LHCN-M2 (cell line): ENCODE measurements at regions not wholly inside any gene's neighbourhood (a gene's known extent, or its start where the extent isn't known, plus 50 kb on each side); places are given as distances from the start of the nearest gene placed in this dataset.

Source experiments
- DNase-seq: peaks from one replicate; pipeline ENCODE4 v3.0.0-alpha.2; 2012; ENCODE audit warnings: low read depth

DNA sequence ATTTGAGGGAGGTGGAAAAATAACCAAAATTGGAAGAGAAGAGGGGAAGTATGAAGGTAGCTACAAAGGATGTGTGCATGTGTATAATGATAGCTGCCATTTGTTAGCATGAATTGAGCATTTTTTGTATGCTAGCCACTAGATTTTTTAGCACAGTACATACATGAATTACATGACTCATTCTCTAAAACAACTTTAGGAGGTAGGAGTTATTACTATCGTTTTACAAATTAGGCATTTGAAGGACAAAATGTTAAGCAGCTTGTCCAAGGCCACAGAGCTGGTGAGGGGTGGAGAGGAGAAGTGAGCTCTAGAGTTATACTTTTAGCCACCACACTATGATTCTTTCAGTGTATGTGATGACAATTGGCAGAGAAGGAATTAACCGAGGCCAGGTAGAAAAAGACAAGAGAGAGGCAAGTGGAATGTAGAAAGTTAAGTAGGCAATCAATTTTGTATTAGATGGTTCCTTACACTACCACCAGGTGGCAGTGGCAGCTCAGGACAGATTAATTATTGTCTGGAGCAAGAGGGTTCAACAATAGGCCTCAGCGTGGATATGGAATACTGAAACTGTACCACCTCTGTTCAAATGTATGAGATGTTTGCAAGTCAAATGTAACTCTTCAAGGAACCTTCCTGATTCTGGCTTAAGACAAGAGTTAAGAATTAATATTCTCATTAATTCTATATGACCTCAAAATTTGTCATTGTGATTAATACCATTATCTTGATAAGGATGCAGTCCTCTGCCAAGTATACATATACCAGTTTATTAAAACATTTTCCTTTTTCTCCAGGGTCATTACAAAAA, 128.0 kb downstream of the MBL2 start:
- peak; percentile 55 for DNase-seq

DNA sequence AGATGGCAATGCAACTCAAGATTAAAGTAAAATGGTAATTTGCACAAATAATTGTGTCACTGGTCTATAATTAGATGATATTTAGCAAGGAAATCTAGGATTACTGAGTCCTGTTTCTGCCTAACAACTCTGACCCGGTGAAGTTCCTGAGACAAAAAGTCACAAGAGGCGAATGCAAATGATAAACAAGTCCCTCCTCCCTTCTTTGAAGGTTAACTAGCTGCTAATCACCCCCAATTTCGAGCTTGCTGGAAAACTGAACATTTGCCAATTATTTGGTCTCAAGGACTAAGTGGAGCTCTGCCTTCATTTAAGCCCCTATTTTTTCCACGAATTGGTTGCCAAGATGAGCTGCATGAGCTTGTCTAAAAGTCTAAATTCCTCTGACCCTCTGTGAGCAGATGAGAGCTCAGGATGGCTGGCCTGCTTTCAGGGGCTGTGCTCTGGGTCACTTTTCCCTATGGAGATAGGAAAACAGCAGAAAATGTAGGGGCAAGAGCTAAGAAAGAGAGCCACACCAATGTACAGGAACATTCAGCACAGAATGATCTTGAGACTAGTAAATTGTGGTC, 127.3 kb downstream of the MBL2 start:
- no peak for DNase-seq

DNA sequence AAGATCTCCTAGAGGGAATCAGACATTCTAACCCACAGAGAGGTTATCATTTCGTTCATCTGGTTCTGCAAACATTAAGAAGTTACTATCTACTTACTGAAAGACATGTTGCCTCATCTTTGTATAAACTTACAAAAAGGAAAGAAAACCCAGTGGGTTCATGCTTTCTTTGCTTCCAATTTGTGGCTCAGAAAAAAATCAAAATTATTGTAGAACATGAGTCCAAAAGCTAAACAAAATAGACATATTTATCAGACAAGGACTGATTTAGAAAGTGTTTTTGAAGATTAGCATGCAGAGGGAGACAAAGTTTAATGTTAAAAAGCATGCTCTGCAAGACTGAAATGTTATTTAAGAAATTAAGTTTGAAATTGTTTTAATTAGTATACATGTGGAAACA, 123.1 kb downstream of the MBL2 start:
- DNase-seq, result no peak

DNA sequence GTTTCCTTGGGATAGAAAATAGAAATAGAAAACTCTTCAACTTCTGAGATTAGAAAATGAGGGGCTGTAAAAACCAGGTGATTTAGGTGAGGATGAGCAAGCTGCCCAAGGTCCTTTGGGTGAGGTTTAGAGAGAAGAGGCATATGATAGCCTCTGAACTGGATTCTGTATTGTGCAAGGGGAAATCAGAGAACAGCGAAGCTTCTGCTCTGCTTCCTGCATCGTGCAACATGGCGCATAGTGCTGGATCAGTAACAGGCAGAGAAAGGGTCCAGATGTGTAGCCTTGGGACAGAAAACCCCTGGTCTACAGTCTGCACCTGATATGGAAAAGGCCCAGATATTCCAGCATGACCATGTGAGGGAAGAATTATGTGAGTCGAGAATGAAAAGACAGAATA, 121.7 kb downstream of the MBL2 start:
- DNase-seq, result no peak

DNA sequence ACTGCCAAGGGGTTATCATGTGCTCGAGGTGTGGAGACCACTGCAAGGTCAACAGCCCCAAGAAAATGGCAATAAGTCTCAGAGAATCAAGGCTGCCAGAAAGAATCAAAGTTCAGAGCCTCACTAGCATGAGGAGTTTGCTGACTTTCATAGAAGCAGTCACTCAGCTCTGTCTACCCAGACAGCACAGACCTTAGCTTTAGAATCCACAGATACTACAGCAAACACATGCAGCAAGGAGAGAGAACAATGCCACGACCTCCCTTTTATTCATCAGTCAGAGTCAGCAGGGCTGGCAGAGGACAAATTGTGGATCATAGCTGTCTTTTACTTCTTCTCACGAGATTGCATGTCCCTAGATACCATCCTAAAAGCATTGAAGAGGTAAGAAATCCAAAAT, 121.3 kb downstream of the MBL2 start:
- DNase-seq, result no peak

DNA sequence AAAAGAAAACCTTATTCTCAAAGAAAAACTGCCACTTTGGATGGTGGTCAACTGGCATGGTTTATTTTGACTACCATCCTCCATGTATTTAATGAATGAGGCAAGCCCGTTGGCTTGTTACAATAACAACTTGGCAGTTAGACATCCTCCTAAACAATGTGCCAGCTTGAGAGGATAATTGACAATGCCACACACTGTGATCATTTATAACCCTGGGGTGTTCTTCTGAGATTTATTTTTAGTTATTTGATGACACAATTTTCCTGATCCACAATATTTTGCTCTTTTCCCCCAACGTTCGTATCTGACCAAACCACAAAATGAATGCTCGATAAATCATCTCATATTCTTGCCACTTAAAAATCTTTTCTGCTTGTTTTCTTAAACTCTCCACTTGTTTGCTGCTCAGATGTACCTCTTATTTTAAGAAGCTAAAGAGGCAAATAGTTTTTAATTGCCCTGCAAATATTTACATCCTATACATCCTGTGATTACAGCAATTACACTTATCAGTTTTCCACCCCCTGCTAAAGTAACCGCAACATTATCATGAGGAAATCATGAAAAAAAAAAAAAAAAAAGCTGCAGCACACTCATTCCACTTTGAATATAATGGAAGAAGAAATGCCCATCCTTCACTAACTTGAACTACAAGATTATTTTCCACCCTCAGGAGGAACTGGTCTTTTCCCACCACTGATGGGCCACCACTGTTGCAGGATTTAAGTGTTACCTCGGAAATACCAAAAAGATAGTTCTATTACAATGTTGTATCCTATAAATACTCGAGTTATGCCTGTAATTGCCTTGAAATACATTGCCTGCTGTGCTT, 119.9 kb downstream of the MBL2 start:
- peak; percentile 67 for DNase-seq

DNA sequence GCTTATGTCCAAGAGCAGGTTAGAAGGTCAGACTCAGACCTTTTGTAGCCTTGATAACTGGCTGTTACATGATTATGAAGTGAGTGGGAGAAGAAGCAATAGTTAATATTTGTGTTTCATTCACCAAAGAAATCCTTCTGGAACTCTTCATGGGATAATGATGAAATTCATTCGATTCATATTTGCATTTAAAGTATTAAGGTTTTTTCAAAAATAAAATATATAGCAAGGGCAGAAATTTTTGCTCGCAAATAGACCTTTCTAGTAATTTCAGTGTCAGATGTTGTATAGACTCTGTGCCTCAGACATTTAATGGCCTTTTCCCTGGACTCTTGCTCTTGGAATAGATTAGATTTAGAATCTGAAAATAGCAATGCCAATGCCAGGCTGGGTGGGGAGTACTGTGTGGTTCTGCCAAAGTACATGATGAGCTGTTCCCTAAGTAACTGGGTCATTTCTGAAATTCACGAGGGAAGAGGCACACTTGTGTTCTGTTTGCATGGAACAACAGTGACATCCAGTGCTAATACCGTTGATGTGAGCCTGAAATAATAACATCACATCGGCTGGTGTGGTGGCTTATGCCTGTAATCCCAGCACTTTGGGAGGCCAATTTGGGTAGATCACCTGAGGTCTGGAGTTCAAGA, 119.2 kb downstream of the MBL2 start:
- DNase-seq, result peak; percentile 63

DNA sequence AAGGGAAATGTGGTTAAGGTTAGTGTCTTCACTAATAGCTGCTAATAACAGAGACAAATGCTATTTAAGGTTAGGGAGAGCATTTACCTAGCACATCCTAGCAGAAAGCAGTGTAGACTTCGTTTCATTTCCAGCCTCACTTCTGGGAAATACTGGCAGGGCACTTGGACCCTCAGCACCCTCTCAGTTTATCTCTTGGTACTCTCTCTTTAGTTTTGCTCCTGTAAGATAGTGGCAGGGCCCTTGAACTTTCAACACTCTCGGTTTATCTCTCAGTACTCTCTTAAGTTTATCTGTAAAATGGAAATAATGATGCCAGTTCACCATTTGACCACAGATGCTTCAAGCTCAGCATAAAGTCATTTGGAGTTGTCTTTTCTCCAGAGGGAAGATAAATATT, 118.4 kb downstream of the MBL2 start:
- no peak for DNase-seq

DNA sequence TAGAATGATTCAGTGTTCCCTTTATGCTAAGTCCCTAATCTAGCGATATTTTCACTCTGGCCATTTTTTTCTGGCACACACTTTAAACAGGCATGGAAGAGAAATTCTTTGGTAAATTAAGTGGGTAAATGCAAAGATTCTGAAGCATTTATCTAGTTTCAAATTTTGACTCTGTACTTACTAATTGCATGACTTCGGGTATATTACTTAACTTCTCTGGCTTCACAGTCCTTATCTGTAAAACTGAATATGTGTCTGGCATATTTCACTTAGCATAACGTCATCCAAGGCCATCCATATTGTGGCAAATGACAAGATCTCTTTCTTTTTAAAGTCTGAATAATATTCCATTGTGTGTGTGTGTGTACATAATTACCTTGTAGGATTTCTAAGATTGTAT, 114.5 kb downstream of the MBL2 start:
- no peak for DNase-seq

DNA sequence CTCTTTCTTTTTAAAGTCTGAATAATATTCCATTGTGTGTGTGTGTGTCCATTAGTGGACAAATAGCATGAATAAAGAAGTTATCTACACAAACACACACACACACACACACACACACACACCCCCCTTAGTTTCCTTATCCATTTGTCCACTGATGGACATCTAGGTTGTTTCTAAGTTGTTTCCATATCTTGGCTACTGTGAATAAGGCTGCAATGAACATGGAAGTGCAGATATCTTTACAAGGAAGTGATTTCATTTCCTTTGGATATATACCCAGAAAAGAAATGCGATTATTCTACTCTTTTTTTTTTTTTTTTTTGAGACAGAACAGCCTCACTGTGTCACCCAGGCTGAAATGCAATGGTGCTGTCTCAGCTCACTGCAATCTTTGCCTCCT, 113.5 kb downstream of the MBL2 start:
- no peak for DNase-seq

DNA sequence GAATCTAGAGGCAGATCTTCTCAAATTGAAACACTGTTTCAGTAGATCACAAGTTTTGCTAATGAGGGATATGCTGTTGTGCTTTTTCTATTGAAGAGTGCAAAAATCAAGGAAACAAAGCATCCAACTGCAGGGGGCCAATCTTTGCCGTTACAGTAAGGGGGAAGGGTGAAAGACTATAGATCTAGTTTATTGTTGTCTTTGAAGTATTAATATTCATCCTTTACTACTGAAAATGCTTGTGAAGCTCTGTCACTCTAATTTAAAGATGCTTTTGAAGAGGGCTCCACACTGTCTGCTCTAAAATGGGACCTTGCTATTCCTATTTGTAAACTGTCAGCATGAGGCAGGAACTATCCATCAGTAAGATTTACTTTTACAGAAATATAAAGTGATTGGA, 110.3 kb downstream of the MBL2 start:
- no peak for DNase-seq

DNA sequence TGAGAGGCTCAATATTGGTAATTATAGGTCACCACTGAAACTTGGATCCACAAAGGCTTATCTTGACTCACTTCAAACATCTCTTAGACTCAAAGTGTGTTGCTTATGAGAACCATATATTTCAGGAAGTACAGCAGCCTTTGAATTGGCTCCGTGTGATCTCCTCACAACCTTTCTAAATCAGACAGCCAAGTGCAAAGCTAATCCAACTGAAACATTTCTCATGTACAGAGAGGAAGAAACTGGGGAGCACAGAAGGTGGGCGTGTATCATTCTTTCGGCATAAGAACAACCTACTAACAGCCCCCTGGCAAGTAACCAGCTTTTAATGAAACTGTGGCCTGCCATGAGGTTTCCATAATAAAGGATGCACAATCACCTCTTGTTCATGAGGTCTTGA, 109.4 kb downstream of the MBL2 start:
- DNase-seq, result no peak

DNA sequence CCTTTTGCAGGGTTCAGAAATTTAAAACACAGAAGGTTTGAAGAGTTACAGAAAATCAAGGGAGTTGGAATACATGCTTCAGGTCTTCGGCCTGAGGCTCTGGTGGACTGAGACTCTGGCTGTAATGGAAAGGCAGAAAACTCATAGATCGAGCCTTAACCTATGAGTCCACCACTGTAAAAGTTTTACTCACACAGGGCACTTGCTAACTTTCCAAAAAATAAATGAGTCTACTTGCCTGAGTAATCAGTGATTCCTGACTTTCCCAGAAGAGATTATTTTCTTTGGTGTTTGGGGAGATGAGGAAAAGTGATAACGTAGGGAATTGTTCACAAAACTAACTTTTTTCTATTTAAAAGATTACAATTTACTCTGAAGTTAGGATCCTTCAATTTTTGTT, 108.0 kb downstream of the MBL2 start:
- DNase-seq, result no peak

DNA sequence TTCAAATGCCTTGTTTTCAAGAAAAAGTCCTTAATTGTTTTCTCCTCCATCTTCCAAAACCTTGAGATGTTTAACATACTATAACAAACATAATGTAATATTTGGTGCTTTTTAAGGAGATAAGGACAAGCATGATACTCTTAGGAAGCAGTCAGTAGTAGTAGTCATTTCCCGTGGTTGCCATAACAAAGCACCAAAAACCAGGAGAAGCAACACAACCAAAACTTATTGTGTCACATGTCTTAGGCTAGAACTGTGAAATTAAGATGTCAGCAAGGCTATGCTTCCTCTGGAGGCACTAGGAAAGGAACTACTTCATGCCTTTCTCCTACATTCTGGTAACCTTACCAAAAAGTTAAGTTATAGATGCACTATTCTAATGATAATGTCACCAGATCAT, 106.8 kb downstream of the MBL2 start:
- no peak for DNase-seq

DNA sequence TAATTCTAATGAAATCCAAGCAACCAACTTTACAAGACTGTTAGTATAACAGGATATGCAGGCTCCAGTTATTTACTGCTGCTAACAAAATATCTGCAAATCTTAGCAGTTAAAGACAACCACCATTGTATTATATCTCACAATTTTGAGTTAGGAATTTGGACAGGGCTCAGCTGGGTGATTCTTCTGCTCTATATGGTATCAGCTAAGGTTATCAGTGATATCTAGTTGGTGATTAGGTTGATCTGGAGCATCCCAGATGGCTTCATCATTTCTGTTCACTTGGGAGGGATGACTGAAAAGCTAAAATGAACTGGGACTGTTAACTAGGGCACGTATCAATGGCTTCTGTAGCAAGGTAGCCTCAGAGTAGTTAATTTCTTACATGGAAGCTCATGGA, 105.7 kb downstream of the MBL2 start:
- DNase-seq, result no peak

DNA sequence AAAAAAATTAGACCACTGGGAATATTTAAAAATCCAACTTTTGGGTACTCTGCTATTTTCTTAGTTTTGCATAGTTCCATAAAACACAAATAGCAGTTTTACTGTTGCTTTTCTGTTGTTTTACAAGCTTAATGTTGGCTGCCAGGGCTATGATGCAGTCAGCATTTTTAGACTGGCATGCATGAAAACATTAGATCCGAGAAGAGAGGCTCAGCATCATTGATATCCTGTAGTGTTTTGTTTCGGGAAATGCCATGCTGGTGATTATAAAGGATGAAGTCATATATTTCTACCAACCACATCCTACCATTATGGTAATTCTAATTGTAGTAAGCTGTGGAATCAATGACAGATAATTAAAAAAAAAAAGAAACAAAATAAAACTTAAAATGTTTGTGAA, 104.6 kb downstream of the MBL2 start:
- DNase-seq, result peak; percentile 62

DNA sequence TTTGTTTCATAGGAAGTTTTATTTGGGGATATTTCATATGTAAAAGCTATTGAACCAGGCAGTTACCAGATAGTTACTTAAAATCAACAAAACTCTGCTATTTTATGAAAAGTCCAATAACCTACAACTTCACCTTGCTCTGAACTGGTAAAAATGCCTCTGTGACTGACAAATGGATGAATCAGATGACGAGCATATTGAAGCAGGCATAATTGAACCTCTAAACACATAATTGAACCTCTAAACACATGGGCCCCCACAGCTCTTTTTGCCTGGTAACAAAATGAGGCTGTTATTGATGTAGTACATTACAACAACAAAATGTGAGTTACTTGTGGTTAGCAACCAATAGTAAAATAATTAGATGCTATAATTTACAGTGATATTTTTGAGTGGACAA, 99.7 kb downstream of the MBL2 start:
- DNase-seq, result no peak

DNA sequence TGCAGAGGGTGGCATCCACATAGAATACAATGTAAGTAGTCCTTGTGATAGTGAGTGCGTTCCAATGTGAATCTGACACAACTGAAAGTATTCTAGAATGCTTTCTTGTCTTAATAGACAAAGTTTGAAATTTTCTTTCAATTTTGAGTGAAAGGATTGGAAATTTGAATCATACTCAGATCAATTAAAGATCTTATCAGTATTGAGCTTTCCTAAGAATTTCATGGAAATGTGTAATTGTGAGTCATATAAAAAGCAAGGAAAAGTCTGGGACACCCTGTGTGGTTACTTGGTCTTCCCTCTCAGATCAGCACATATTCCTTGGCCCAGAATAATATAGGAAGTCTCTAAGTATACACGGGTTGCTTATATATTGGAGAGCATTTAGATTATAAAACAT, 99.1 kb downstream of the MBL2 start:
- no peak for DNase-seq

DNA sequence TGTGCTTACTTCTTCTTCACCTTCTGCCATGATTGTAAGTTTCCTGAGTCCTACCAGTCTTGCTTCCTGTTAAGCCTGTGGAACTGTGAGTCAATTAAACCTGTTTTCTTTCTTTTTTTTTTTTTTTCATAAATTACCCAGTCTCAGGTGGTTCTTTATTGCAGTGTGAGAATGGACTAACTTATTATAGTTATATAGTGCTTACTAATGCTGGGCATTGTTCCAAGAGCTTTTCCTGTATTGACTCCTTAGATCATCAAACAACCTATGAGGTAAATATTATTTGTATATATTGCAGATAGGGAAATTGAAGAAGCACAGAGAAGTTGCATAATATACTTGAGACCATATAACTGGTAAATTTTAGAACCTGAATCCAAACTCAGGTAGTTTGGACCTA, 98.1 kb downstream of the MBL2 start:
- no peak for DNase-seq

DNA sequence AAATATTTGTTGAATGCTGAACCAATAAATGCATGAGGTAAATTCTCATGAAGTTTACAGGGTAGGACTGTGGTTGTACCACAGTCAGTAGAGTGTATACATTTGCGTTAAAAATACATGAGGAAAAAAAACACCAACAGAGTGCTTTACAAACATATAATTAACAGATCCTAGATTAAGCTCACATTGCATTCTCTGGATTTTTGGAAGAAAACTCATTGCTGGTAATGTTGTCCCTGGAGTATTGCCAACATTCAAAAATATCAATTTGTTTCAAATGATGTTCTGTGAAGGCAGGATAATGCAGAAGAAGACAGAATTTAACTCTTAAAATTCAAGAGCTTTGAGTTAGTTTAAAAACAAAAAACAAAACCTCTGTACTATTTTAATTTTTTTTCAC, 95.5 kb downstream of the MBL2 start:
- DNase-seq, result peak; percentile 45

DNA sequence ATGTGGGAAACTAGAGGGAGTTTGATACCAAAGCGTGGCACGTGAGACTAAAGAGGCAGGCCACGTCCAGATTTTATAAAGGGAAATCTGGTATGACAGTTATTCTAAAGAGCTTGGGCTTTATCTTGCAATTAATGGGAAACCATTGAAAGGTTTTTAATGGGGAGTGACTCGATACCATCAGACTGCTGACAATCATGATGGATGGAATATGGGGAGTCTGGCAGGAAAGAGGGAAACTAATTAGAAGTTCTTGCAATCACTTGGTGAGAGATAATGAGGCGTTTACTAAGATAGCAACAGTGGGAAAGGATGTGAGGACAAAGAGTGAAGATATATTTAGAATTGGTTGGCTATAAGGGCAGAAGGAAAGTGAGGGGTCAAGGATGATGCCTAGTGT, 94.0 kb downstream of the MBL2 start:
- DNase-seq, result no peak

DNA sequence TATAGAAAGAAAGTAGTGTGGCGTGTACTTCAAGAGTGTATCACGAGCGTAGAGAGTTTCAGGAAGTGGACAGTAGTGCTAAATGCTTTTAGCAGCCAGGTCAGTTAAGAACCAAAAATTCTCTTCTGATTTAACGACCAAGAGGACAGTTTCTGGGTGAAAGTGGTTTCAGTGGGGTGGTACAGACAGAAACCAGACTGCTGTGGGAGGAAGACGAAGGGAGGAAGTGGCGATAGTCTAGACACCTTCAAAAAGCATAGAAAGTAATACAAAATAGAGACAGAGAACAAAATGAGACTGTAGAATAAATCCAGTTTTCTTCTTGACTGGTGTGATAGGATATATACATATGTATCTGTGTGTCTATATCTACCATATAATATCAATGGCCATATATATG, 93.5 kb downstream of the MBL2 start:
- DNase-seq, result no peak
